ENCODE measurements at regions not wholly inside any gene's neighbourhood (a gene's known extent, or its start where the extent isn't known, plus 50 kb on each side); places are given as distances from the start of the nearest gene placed in this dataset.
"Not testable (repeated sequence)": the region's sequence is repeated elsewhere in the genome, so short reads cannot be mapped to it uniquely, and the experiment has no call there.

GRCh38 chr13:18296617-18297016 lies 885.0 kb downstream of the TUBA3C start:
- TF ChIP-seq CTCF (IDR thresholded peaks at IDR 0.05; ENCODE audit: low read depth, low read length); MAX (IDR thresholded peaks at IDR 0.05; ENCODE audit: low read depth, low read length); POLR2A (IDR thresholded peaks at IDR 0.05; ENCODE audit: extremely low read depth, insufficient read length); MYC (IDR thresholded peaks at IDR 0.05; ENCODE audit: low read depth, low read length): not testable (repeated sequence)
